Testis (tissue), 2 donors: ENCODE measurements at regions not wholly inside any gene's neighbourhood (a gene's known extent, or its start where the extent isn't known, plus 50 kb on each side); places are given as distances from the start of the nearest gene placed in this dataset.

Experiments
- POLR2A ChIP-seq: fragments of 450-650 bp; IDR thresholded peaks from one replicate; pipeline ENCODE4 v1.6.1; 2017; ENCODE audit warnings: antibody characterized with exemption, mild to moderate bottlenecking, moderate library complexity
- TF ChIP-seq, protein P1 (sequence below), 3 experiments: fragments of 450-650 bp in 2 of 3; fragments of 200-600 bp in 1 of 3; sonication (generic) in 1 of 3; IDR thresholded peaks; one replicate each; pipeline ENCODE4 v1.5.1; 2016 to 2019; ENCODE audit warnings: antibody characterized with exemption in 3 of 3, mild to moderate bottlenecking in 2 of 3, moderate library complexity in 1 of 3

DNA sequence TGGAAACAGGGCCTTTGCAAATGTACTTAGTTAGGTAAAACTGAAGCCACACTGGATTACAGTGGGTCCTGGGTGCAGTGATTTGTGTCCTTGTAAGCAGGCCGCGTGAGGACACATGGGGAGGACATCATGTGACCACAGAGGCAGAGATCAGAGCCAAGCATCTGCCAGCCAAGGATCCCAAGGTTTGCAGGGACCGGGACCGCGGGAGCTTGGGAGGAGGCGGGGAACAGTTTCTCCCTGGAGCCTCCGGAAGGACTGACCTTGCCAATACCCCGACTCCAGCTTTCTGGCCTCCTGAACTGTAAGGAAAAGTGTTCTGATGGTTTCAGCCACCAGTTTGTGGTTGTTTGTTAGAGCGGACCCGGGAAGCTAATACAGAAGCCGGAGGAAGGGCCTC, 500.9 kb downstream of the PREX1 start:
- TF ChIP-seq, protein P1, sequence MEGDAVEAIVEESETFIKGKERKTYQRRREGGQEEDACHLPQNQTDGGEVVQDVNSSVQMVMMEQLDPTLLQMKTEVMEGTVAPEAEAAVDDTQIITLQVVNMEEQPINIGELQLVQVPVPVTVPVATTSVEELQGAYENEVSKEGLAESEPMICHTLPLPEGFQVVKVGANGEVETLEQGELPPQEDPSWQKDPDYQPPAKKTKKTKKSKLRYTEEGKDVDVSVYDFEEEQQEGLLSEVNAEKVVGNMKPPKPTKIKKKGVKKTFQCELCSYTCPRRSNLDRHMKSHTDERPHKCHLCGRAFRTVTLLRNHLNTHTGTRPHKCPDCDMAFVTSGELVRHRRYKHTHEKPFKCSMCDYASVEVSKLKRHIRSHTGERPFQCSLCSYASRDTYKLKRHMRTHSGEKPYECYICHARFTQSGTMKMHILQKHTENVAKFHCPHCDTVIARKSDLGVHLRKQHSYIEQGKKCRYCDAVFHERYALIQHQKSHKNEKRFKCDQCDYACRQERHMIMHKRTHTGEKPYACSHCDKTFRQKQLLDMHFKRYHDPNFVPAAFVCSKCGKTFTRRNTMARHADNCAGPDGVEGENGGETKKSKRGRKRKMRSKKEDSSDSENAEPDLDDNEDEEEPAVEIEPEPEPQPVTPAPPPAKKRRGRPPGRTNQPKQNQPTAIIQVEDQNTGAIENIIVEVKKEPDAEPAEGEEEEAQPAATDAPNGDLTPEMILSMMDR (IDR thresholded peaks at IDR 0.05), result no peak
- TF ChIP-seq POLR2A, result no peak
